Skin of body (tissue), 1 donor: ENCODE measurements at regions not wholly inside any gene's neighbourhood (a gene's known extent, or its start where the extent isn't known, plus 50 kb on each side); places are given as distances from the start of the nearest gene placed in this dataset.

Source experiments
- DNase-seq: peaks from one replicate; lab custom pipeline; 2025; lab: John Stamatoyannopoulos, UW

GRCh38 chr20:21981597-21982344 is 276.3 kb downstream of the PAX1 start:
- no peak for DNase-seq

DNA sequence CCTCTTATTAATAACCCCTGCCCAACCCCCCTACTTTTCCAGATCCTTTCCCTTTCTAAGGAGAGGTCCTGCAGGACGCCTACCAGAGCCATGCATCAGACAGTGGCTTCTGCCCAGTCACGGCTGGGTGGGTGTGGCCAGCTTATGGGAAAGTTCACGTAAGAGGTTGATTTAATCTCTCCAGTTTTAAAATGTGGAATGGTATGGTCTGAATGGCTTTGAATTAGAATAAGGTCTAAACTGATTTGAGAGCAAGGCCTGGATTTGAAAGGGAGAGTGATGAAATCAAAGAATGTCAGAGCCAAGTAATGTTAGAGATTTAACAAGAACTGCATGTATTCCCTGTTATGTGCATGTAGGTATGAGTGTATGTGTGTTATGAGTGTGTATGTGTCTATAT is 275.7 kb downstream of the PAX1 start:
- no peak for DNase-seq

DNA sequence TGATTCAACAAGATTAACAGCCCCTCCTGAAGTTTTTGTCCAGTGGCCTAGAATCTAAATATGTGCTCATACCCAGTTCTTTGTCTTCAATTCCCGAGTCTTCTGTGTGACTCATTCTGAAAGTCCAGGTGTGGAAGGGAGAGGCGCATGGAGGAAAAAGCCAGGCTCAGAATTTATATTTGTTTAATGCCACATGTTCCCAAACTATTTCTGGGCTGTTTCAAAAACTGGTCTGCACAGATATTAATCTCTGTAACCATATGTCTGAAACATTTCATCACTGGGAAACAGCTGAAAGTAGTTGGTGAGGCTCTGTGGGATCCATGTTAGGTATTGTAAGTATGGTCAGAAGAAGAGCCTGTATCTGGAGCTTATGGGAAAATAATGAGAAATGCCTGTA is 266.0 kb downstream of the PAX1 start:
- DNase-seq, result no peak

GRCh38 chr20:21968486-21968885 is 263.0 kb downstream of the PAX1 start:
- no peak for DNase-seq

DNA sequence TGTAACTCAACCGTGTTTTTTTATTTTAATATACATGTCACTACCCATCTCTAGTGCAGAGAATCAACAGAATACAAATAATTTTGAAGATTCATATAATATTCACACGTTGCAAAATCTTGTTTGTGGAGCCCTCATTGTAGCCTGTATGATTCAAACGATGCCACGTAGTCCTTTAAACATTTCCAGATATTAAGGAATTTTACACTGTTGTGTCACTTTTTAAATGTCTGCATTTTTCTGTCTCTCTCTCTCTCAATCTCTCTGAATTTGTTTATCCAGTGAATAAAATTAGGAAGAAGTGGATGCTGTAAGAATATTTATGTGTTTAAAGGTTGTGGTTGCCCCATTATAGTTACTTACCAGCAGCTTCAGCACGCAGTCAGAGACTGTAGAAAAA is 262.0 kb downstream of the PAX1 start:
- DNase-seq, result no peak

- DNase-seq, result no peak
Observed at GRCh38 chr20:21956591-21956990, 251.1 kb downstream of the PAX1 start.

DNA sequence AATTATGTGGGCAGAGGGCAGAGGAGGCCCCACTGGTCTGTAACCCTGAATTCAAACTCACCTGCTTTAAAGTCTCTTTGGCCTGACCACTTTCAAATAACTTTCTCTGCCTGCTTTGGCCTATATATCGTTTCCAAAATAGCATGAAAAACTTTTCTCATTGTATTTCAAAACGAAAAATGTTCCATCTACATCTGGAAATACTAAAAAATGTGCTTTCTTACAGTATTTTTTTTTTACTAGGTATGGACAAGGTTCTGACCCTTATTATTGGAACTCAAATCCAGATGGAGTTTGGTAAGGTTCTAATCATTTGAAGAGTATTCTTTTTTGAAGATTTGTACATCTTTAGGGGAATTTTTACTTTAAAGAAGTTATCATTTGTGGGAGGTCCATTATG is 241.9 kb downstream of the PAX1 start:
- no peak for DNase-seq

DNA sequence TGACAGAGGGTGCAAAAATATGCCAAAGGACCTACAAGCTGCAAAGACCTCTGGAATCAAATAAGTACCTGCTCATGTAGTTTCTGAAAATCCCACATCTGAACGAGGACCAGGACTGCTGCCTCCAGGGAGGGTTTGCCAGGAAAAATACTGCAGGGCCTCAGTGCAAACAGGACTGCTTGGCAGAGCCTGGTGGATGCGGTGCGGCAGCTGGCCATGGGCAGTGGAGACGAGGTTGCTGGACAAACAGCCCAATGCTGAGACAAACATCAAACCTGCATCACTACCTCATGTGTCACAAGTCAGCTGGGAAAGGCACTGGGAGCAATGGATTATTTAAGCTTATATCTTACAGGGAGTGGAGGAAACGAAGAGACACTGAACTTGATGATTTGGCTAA is 238.8 kb downstream of the PAX1 start:
- DNase-seq, result no peak

DNA sequence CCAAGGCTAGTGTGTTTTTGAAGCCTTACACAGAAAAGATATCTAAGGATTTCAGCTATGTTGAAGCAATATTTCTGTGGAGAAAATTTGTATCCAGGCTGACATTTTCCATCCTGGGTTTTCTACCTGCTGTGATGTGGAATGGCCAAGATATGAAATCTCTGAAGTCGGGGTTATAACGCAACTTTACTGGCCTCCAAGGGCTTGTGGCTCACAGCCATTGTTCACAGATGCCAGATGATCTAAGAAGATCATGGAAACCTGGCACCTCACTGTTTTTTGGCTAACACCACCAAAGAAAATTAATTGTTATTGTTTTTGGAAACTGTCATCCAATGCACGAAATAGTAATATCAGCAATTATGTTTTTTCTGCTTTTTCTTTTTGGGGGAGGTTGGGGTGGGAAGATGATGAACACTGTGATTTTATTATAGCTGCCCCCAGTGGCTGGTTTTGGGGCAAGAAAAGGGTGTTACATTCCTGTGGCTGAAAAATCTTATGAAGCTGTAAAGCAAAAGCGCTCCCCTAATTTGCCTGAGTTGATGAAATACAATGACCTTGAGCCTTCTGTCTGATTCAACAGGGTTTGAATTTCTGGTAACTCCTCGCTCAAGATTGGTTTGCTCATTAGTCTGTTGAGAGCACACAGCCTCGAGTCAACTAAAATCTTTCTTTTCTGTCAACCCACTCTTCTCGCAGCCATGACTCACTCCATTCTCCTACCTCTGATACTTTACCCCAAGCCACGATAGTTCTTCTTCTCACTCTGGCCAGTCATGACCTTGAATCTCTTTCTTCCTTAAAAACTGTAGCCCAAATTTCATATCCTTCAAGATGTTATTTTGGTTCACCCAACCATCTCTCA is 236.7 kb downstream of the PAX1 start:
- DNase-seq, result no peak

DNA sequence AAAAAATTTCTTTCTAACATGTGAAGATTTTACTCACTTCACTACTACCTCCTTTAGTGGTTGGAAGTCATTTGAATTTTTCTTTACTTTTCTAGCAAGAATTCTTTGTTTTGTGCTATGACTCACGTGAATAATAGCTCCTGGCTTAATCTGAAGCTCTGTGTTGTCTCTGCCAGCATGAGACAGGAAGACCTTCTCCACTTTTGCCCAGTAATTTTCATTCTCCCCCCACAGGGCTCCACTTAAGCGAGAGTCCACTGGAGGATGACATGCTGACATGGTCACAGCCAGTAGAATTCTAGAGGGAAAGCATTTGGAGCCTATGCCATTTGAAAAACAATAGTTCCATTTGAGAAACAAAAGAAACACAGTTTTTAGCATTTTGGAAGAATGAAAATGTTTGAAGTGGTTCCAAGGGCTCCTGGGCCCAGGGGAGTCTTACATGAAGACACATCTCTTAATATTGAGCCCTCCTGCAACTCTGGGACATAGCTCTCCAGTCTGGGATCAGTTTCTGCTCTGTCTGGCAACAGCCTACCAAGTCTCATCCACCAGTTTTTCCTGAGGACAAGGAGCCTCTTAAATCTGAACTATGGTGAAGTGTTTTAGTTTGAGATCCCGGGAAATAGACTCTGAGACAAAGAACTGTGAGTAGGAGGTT is 231.4 kb downstream of the PAX1 start:
- DNase-seq, result no peak

GRCh38 chr20:21936261-21936660 is 230.8 kb downstream of the PAX1 start:
- no peak for DNase-seq

DNA sequence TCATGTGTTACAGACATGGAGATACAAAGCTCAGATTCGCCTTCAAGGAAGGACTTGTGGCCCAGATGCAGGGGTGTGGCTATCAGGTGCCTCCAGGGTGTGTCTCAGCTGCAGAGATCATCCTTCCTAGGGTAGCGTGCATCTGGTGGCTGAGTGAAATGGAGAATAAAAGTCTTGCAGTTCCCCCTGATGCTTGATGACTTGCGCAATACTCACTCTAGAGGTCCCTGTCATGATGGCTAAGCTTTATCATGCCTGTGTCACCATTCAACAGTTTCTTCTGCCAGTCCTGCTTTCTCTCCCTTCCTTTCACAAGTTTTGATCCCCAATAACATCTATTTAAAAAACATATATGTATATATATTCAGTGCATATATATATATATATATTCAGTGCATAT is 228.1 kb downstream of the PAX1 start:
- DNase-seq, result no peak

GRCh38 chr20:21921251-21921650 is 215.8 kb downstream of the PAX1 start:
- DNase-seq, result peak; percentile 28

- DNase-seq, result no peak
Observed at GRCh38 chr20:21920211-21920610, 214.7 kb downstream of the PAX1 start.

DNA sequence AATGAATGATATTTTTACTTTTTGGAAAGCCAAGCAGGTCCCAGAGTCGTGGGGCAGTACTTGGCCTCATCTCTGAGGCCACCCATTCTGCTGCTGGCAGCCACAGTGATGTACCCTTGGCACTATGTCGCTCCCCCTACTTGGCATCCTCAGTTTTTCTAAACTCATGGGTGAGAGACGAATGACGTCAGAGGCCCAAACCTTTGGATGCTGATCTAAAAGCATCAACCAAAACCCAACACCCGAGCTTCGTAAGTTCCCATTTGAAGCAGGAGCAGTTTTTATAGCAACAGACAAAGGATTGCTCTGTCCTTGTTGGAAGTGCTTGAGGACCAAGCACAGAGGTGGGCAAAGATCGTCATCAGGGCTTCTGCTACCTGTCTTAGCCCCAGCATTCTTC is 212.9 kb downstream of the PAX1 start:
- no peak for DNase-seq

DNA sequence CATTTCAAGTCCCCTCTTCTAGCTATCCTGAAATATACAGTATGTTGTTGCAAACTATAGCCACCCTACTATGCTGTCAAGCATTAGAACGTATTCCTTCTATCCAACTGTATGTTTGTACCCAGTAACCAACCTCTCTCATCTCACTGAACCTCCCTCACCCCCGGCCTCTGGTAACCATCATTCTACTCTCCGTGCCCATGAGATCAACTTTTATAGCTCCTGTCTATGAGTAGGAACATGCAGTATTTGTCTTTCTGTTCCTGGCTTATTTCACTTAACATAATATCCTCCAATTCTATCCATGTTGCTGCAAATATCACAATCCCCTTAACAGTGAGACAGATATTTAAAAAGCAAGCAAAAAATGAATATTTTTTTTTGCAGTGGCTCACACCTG is 196.9 kb downstream of the PAX1 start:
- DNase-seq, result no peak

DNA sequence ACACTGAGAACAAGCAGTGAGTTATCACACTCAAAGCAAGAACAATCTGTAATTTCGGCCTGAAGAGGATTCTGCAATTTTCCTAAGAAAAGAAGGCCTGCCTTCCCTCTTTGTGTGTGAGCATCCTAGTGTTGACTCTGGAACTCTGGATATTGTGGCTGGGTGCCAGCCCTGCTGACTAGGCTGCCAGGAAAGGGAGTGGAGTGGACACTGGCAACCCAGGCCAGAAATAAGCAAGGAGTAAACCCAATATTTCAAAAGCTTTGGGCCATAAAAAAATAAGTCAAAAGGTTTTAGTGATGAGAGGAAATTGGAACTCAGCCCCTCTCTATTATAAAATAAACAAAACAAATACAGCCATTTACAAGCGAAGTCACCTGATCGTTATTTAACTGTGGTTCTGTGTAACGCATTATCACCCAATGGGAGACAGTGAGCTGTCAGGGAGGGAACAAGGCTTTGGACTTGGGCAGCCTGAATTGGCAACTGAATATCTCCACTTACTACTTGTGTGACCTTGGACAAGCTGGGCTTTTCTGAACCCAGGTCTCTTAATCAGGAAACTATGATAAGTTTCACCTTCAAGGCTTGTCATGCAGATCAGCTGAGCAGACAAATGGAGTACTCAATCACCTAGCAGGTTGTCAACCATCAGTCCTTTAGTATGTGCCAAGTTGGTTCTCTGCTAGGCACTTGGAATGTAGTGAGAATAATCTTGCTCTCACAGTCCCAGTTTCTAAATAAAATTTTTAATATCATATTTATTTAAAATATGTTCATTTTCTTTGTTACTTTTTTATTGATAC is 196.2 kb downstream of the PAX1 start:
- DNase-seq, result no peak

- DNase-seq, result no peak
Observed at GRCh38 chr20:21900431-21900830, 195.0 kb downstream of the PAX1 start.

DNA sequence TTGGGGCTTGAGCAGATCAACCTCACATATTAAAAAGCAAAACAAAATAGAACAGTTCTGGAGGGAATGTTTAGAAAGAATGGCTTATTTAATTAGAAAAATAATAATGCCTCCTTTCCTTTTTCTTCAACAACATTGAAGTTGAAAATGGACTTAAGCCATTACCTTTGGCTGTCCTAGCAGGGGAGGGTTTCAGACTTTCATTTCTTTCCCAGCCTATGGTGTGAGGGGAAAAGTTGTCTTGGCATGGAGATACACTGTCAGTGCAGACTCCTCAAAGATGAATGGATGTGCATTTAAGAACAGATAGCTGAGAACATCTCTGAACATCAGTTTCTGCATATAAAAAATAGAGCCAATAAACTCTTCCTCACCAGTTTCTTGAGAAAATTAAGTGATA is 169.5 kb downstream of the PAX1 start:
- DNase-seq, result no peak

- no peak for DNase-seq
Observed at GRCh38 chr20:21874127-21874526, 168.7 kb downstream of the PAX1 start.

GRCh38 chr20:21873291-21873690 is 167.8 kb downstream of the PAX1 start:
- DNase-seq, result no peak

- peak; percentile 78 for DNase-seq
Observed at GRCh38 chr20:21867811-21868210, 162.3 kb downstream of the PAX1 start.
